NCI-H1092 (cell line): ENCODE measurements at regions not wholly inside any gene's neighbourhood (a gene's known extent, or its start where the extent isn't known, plus 50 kb on each side); places are given as distances from the start of the nearest gene placed in this dataset.

Experiments
- DNase-seq: peaks from one replicate; lab custom pipeline; 2025; lab: John Stamatoyannopoulos, UW

DNA sequence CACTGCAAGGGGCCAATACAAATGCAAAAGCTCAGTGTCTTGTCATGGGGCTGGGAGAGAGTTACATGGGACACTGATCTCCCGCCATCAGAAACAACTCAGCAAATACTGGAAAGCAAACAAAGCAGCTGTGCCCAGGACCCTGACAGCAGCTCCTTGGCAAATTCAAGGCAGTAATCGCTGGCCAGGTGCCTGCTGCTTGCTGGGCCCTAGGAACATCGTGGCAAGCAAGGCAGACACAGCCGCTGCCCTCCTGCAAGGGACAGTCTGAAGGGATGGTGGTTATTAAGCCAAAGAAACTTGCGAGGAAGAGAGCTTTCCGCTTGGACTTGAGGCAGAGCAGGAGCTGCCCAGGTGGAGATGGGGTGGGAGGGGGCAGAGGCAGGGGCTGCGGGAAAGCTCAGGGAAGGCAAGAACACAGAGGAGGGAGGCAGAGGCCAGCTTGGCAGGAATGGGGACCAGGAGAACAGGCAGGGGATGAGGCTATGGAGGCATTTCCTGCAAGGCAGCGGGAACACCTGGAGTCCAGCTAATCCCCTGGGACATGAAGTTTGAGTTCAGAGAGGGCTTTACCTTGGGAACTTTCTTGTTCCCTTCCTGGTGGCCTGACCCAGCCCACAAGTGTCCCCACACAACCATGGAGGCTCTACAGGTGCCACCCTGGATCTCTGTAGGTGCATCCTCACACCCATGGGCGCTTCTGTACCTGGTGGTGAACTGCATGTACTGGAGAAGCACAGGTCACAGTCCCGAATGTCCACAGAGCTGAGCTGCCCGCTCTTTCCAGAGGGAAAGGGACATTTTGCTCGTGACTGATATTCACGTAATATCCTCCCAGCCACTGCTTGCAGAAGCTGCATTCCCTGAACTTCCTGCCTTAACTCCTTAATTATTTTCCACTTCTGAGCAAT lies 78.7 kb upstream of the ATP2B2 start:
- DNase-seq = no peak

DNA sequence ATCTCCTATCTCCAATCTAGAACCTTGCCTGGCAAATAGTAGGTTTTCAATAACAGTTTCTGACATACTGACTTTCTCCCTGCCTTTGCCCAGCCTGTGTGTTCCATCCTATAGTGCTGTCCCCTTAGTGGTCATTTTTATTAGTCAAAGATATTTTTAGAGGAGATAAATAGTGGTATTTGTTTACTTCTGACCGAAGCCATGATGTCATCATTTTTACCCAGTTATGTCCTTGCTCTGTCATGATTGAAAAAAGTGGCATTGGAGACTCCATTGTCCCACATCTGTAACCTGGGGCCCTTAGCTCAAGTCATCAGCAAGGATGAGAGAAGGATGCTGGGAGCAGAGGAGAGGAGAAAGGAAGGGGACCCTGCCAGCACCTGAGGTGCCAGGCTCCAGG lies 80.6 kb upstream of the ATP2B2 start:
- no peak for DNase-seq

GRCh38 chr3:10594915-10595314 lies 89.5 kb upstream of the ATP2B2 start:
- DNase-seq = no peak

GRCh38 chr3:10596746-10597448 lies 91.5 kb upstream of the ATP2B2 start:
- no peak for DNase-seq

DNA sequence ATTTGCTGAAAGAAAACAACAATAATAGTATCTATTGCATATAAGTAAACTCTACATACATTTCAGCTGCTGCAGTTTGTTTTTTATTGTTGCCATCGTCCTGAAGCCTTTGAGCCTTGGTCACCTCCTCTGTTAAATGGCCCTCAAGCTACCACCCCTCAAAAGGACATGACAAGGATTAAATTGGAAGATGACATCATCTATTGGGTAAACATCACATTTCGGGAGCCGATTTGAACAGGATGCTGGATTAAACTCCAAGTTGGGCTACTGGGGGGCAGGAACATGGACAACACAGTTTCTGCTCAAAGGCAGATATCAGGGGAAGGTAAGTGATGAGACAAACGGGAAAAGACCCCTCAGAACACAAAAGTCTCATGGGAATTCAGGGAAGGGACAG lies 92.3 kb upstream of the ATP2B2 start:
- DNase-seq = no peak

DNA sequence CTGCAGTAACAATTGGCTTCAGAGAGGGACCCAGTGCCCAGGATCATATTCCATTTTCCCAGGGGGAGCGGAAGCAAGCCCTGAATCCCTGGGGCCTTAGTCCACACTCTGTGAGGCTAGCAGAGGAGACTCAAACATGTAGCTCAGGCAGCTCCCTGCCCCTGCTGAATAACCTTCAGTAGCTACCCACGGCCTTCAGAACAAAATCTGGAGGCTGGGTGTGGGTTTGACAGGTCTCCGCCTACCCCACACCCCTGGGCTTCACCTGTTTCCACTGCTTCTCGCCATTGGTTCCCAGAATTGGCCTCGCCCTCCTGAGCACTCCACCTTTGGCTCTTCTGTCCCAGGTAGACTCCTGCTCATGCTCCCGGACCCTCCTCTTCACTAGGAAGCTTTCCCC lies 93.6 kb upstream of the ATP2B2 start:
- DNase-seq = no peak

DNA sequence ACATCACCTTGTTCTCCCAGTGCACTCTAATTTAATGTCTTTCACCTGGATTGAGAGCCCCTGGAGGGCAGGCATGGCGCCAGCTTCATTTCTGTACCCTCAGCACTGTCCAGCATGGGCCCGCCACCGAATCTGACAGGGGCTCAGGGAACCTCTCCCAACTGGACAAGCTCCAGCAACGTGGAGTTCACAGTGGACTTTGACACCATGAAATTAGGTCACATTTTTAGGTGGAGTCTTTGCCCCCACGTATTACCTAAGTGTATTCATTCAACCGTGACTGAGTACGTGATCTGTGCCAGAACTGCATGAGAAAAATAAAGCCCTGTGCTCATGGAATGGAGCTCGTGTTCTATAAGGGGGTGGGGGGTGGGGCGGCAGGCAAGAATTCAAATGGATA lies 94.1 kb upstream of the ATP2B2 start:
- peak; percentile 32 for DNase-seq

- DNase-seq = no peak
Observed at GRCh38 chr3:10600296-10600714, 94.9 kb upstream of the ATP2B2 start.

DNA sequence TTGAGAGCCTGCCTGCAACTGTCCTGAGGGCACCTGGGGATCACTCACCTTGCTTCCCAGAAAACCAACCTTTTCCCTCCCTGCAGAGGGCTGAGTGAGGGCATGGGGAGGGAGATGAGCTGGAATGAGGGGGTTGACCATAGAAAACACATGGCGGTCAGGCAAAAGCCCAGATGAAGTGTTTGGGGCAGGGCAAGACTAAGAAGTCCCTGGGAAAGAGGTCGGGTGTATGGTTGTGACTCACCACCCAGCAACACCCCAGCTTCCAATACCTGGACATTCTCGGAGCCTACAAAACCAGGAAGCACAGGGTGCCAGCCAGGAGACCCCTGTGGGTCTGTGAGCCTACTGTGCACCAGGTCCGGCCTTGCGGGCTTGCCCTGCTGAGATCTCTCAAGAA lies 95.3 kb upstream of the ATP2B2 start:
- DNase-seq = no peak

DNA sequence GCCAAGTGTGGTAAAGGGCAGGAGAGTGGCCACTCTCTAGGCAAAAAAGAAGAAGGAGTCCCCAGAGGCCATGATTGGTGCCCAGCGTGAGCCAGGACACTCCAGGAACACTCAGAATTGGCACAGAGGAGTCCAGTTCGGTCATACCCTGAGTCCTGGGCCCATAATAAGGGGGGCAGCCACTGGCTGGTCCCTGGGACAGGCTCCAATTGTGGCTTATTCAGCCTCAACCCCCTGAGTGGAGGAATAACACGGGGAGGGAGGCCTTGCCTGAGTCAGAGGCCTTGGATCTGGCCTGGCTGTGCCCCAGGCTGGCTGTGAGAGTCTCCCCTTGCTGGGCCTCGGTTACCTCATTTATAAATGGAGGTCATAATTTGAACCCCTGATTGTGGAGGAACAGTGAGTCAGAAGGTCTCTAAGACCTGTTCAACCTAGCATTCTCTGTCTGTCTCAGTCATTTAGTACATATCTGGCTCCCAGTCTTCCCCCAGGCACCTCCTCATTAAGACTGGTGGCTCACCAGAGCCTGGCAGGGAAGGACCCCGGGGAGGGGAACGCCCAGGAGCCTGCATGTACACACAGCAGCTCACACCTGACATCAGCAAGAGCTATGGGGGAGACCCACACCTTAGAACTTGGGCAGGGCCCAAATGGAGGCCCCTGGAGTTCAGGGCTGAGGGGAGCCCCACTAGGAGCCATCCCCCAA lies 95.9 kb upstream of the ATP2B2 start:
- no peak for DNase-seq

GRCh38 chr3:10601857-10602230 lies 96.5 kb upstream of the ATP2B2 start:
- DNase-seq = no peak

GRCh38 chr3:10602271-10602670 lies 96.9 kb upstream of the ATP2B2 start:
- DNase-seq = no peak

GRCh38 chr3:10602769-10603768 lies 97.7 kb upstream of the ATP2B2 start:
- no peak for DNase-seq

- DNase-seq = no peak
Observed at GRCh38 chr3:10609134-10609533, 103.7 kb upstream of the ATP2B2 start.

DNA sequence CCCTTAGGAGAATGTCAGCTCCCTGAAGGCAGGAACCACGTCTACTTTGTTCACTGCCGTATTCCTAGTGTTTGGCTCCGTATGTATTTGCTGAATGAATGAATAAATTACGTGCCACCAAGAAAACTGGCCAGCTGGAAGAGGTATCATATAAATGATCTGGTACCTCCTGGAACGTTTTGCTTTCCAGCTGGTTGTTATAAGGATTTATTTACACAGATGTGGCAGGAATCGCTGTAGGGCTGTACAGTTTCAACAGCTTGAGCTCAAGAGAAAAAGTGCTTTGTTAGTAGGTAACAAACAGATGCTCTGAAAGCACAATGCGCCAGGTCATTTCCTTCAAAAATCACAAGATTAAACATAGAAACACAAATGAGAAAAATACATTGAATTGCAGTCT lies 108.8 kb upstream of the ATP2B2 start:
- no peak for DNase-seq

GRCh38 chr3:10615715-10616114 lies 110.3 kb upstream of the ATP2B2 start:
- no peak for DNase-seq

DNA sequence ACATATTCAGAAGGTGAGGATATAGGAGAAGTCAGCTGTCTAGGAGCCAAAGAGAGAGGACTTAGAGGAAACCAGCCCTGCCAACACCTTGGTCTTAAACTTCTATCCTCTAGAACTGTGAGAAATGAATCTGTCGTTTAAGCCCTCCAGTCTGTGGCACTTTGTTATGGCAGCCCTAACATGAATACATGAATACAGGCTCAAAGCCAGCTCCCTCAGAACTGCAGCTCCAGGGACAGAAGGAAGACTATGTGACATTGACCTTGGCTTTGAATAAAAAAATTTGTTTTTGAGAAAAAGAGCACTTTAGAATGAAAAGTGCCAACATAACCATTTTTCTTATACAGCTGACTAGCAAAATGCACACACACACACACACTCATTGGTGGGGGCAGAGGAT lies 110.9 kb upstream of the ATP2B2 start:
- no peak for DNase-seq

DNA sequence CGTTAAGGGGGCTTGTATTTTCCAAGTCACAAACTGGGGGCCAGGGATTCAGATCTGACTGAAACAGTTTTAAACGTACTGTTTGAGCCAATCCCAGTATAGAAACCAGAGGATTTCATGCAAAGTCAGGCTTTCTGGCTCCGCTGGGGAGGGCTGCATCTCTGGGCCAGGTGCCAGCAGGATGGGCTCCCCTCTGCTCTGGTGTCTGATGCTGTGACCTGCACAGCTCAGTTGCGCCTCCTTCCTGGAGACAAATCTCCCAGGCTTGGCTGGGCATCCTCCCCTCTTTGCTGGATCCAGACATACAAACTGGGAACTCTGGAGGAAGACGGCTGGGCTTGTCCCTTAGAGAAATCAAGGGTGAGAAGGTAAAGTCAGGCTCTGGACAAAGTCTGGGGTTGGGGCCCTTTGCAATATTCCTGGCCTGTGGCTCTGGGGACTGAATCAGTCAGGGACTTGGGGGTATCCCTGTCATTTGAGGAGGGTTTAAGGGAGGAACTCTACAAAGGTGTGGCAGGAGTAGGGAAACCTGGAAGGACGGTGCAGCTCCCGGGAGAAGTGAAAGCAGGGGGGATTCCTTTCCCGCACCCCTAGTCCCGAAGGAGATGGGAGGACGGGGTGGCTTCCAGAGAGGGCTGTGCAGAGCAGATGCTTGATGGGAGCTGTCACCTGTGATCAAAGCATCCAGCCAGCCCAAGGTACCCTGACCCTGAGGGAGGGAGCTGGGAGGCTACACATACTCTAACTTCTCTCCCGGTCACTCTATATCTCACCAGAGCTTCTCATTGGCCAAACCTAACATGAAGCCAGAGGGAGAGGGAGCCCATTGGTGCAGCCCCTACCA lies 114.8 kb upstream of the ATP2B2 start:
- no peak for DNase-seq

DNA sequence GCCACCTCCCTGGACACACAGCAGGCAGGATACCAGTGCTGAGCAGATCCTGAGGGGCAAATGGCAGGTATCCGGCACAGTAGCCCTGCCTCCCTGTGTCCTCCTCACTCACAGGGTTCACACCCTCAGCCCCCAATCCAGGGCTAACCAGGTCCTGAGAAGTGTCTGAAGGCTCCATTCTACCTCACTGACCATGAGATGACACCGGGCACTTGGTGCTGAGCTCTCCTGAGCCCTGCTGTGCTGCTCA lies 115.4 kb upstream of the ATP2B2 start:
- DNase-seq = no peak

- DNase-seq = no peak
Observed at GRCh38 chr3:10623578-10624275, 118.3 kb upstream of the ATP2B2 start.
